GM19467 (cell line): ENCODE measurements at regions not wholly inside any gene's neighbourhood (a gene's known extent, or its start where the extent isn't known, plus 50 kb on each side); places are given as distances from the start of the nearest gene placed in this dataset.
"Not testable (repeated sequence)": the region's sequence is repeated elsewhere in the genome, so short reads cannot be mapped to it uniquely, and the experiment has no call there.

Experiments
- ATAC-seq: cut with Tn5 transposase; IDR thresholded peaks from one replicate; pipeline ENCODE4 v1.9.1; 2021; ENCODE audit warnings: mild to moderate bottlenecking, moderate library complexity; ENCODE audit not compliant: unreplicated experiment

DNA sequence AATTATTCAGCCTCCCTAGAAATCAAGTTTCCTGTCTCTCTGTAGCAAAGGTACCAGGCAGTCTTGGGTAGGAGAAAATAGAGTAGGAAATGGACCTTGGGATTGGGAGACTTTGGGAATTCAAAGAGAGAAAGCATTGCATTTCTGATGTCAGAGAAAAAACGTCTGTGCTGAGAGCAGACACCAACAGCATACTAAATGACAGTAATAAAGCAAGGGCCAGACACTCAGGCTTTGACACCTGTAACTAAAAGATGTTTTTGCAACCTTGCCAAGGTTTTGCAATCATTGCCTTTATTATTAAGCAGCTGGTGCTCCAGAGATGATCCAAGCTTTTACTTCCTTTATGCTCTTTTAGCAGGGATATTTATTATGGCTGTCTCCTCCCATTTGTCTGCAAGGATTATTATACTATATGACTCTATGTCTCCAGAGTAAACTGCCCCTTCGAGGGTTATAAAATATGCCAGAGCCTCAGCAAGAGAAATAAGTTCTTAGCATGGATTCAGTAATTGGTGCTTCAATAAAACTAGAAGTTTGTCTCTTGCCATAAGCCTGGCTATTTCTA is 85.2 kb upstream of the GRAMD1B start:
- no peak for ATAC-seq

GRCh38 chr11:123344188-123344587 is 85.9 kb upstream of the GRAMD1B start:
- not testable (repeated sequence) for ATAC-seq

DNA sequence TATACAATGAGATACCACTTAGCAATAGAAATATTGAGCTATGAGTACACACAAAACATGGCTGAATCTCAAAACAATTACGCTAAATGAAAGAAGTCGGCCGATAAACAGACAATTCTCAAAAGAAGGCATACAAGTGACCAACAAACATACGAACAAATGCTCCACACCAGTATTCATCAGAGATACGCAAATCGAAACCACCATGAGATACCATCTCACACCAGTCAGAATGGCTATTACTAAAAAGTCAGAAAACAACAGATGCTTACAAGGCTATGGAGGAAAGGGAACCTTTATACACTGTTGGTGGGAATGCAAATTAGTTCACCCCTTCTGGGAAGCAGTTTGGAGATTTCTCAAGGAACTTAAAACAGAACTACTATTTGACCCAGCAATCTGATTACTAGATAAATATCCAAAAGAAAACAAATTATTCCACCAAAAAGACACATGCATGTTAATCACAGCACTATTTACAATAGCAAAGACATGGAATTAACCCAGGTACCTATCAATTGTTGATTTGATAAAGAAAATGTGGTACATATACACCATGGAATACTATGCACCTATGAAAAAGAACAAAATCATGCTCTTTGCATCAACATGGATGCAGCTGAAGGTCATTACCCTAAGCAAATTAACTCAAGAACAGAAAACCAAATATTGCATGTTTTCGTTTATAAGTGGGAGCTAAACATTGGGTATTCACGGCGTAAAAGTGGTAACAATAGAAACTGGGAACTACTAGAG is 90.9 kb upstream of the GRAMD1B start:
- ATAC-seq = no peak

DNA sequence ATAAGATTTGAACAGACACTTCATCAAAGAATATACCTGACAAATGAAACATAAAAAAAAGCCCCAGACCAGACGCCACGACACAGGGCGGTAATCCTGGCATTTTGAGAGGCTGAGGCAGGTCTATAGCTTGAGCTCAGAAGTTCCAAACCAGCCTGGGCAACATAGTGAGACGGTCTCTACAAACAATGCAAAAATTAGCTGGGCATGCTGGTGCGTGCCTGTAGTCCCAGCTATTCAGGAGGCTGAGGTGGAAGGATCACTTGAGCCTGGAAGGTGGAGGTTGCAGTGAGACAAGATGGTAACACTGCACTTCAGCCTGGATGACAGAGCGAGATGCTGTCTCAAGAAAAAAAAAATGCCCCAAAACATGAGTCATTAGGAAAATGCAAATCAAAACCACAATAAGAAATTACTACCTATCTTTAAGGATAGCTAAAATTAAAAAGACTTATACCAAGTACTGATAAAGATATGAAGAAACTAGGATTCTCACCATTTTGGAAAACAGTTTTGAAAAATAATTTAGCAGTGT is 91.7 kb upstream of the GRAMD1B start:
- ATAC-seq = no peak

GRCh38 chr11:123334925-123335324 is 95.1 kb upstream of the GRAMD1B start:
- ATAC-seq = no peak

- ATAC-seq = not testable (repeated sequence)
Measured at GRCh38 chr11:123332577-123332976, 97.5 kb upstream of the GRAMD1B start.

DNA sequence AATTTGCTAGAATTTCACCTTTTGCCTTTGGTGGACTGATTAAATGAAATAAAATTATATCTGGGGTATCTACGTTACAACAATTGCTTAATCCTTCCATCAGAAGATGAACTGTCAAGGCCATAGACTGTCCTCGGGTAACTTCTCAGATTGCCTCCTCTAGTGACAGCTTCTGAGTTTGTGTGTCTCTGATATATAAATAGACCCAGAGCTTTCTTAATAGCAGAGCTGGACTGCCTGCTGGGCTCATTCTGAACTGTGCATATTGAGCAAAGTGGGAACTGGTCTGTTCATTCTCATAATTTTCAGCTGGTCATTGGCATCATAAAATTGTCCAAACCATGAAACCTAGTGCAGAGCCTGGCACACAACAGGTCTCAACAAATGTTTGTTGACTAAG is 99.1 kb upstream of the GRAMD1B start:
- ATAC-seq = no peak

DNA sequence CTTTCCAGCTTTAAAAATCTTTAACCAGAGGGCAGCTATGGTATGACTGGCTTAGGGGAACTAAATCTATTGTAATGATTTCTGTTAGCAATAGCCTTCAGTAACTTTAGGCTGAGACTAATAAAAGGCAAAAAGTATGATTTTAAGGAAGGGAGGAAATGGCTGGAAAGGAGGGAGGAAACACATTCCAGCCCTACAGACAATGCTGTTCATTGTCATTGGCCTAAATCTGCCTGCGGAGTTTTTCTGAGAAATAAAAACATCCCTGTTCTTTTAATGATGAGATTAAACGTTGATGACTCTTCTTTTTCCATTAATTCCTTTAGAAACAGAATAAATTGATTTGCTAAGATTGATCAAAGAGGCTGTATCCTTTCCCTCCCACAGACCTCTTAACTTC is 99.6 kb upstream of the GRAMD1B start:
- ATAC-seq = no peak

DNA sequence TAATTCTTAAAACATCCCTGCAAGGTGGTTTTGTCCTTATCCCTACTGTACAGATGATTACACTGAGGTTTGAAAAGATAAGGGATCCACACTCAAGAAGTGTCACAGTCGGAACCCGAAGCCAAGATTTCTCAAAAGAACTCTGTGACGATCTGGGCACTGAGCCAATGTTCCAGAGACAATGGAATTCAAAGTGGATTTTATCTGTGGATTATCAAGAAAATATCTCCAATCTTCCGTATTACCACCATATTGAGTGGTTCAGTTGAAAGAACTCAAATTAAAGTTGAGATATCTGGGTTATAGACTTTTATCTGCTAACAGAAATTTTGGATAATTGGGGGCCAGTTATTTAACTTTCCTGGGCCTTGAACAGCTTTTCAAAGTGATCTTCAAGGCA is 100.0 kb upstream of the GRAMD1B start:
- ATAC-seq = no peak

GRCh38 chr11:123328281-123328867 is 101.7 kb upstream of the GRAMD1B start:
- no peak for ATAC-seq

DNA sequence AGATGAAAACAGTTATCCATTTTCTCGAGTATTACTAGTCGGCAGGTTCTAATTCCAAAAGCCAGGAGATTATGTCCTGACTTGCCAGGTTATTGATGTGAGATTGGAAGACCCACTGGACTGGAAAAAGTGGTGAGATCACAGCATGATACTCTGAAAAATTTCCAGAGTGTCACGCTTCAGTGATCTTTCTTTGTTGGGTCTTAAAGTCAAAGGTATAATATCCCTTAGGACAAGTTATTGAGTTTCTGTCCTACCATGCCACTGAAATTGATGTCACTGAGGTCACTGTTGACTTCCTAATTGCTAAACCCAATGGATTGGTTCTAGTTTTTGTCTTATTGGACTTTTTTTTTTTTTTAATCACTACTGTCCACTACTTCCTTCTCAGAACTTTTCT is 104.5 kb upstream of the GRAMD1B start:
- ATAC-seq = no peak

DNA sequence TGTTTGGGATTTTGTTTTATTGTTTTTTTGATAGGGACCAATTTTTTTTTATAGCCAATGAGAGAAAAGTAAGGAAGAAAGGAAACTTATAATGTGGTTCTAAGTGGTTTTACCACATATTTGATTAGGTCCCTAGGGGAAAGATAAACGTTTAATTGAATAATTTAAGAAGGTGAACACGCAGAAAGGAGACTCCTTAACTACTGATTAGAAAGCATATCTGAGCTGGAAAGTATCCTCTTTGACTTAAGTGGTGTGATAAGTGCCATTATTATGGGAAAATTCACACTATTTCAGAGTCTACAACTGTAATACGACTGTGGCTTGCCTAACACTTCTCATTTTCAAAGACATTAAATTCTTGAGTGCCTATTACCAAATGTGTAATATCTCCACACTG is 106.5 kb upstream of the GRAMD1B start:
- ATAC-seq = no peak

- ATAC-seq = no peak
Measured at GRCh38 chr11:123321636-123322035, 108.4 kb upstream of the GRAMD1B start.

DNA sequence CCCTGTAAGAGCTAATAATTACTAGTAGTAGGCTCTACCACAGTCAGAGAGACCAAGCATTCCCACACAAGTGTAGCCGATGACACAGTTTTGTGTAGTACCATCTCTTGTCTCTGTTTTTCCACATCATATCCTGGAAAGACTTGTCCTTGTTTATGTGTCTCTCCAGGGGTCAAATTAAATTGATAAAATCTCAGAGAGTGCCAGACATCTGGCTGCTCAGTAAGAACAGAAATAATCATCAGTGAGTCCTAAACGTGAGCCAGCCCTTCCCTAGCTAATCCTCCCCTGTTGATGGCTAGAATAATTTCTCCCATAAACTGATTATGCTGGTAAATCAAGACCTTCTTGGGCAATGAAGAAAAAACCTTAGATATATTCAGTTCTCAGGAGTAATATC is 111.4 kb upstream of the GRAMD1B start:
- no peak for ATAC-seq

DNA sequence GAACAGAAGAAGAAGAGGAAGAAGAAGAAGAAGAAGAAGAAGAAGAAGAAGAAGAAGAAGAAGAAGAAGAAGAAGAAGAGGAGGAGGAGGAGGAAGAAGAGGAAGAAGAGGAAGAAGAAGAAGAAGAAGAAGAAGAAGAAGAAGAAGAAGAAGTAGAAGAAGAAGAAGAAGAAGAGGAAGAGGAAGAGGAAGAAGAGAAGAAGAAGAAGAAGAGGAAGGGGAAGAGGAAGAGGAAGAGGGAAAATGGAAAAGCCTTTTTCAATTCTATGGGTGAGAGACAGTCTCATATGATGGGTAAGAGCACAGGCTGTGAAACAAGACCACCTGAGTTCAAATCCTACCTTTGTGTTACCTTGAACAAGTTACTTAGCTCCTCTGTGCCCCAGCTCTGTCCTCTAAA is 111.9 kb upstream of the GRAMD1B start:
- not testable (repeated sequence) for ATAC-seq

DNA sequence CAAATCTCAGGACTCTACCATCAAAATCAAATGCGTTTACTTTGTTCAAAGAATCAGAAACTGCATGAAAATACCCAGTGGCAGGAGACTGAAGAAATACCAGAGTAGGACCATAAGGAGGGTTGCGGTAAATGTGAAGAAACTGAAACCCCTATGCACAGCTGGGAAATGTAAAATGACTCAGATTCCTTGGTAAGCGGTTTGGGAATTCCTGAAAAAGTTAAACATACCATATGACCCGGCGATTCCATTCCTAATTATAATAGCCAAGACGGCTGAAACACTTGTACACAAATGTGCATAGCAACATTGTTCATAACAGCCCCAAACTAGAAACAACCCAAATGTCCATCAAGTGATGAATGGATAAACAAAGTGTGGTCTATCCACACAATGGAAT is 114.1 kb upstream of the GRAMD1B start:
- no peak for ATAC-seq

DNA sequence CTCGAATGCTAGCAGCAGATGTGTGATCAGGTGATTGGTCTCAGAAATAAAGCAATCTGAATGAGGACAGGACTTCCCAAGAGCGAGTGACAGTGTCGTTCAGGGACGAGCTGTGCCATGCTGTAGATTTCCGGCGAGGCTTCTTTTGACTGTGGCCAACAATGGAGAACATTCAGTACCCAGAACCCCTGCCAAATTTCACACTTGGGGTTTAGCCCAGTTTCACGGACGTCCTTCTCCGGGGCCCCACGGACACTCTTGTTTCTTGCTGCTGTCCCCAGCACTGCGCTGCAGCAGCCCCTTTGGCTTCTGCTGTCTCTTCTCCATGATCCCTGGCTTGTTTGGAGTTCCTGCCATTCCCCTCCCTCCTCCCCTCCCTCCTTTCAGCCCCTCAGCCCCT is 115.1 kb upstream of the GRAMD1B start:
- ATAC-seq = no peak

- ATAC-seq = no peak
Measured at GRCh38 chr11:123313262-123313661, 116.8 kb upstream of the GRAMD1B start.

DNA sequence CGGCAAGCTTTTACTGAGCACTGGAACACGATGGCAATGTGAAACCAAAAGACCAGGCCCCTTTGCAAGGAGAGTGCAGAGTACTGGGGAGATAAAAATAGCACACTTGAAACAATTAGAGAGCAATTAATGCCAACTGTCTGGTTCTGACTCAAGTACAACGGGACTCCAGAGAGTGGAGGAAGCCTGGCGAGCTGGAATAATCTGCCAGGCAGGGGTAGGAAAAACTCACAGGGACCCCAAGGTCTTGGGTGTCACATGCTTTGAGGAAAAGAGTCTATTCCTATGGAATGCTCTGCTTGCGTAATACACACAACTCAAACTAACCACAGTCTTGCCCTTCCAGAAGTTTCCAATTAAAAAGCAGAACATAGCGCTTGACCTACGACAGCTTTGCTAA is 113.0 kb upstream of the CLMP start:
- ATAC-seq = no peak

GRCh38 chr11:123307276-123307675 is 112.2 kb upstream of the CLMP start:
- ATAC-seq = no peak

DNA sequence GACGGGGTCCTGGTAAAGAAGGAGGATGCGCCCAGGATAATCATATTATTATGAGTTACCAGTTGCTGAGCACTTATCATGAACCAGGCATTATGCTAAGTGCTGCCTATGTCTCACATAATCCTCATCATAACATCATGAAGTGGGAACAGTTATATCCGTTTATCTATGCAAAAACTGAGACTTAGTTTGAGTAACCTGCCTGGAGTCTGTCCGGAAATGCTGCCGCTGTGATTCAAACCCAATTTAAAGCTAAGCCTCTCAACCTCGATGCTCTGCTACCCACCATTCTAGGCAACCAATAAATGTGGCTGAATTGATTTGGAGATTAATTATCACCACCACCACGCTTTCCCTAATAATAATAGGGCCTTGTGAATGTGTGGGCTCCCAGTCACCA is 111.5 kb upstream of the CLMP start:
- ATAC-seq = no peak
